IMR-90 (cell line): ENCODE measurements at regions not wholly inside any gene's neighbourhood (a gene's known extent, or its start where the extent isn't known, plus 50 kb on each side); places are given as distances from the start of the nearest gene placed in this dataset.

ENCODE experiments used
- ATAC-seq: fragments of 200-7000 bp; cut with Tn5 transposase; 2 replicates; pipeline ENCODE4 v1.9.1; 2020; ENCODE audit warnings: low read depth, mild to moderate bottlenecking, moderate library complexity
- BruUV-seq: library from RNA; stranded (reverse); fragments of 400-500 nt; replicated peaks from 2 replicates; lab custom pipeline; 2021; lab: Mats Ljungman, UMichigan
- CTCF ChIA-PET: fragments of 300-600 bp; formaldehyde crosslinking; extraction: SDS; loops from one replicate; lab custom pipeline; 2021; ENCODE audit warnings: antibody characterized with exemption; lab: Yijun Ruan, JAX
- POLR2A ChIA-PET: fragments of 300-600 bp; sonication (Branson Sonifier 250); formaldehyde crosslinking; loops from one replicate; lab custom pipeline; 2022; ENCODE audit warnings: antibody characterized with exemption; ENCODE audit not compliant: unreplicated experiment; lab: Charles Lee
- DNase-seq: peaks from one replicate; pipeline ENCODE4 v3.0.0; 2013
- H2AFZ ChIP-seq: replicated peaks from 2 replicates; pipeline ENCODE3; 2013; ENCODE audit warnings: low read length, mild to moderate bottlenecking; ENCODE audit not compliant: poor library complexity
- H2AK5ac ChIP-seq: 2 replicates; pipeline ENCODE4 v1.6.1; 2013; ENCODE audit warnings: low read depth, low read length, inconsistent platforms
- H2AK9ac ChIP-seq: replicated peaks from 2 replicates; pipeline ENCODE3; 2013; ENCODE audit warnings: mild to moderate bottlenecking, low read depth, low read length, moderate library complexity; ENCODE audit not compliant: poor library complexity
- H2BK120ac ChIP-seq: 2 replicates; pipeline ENCODE4 v1.6.1; 2013; ENCODE audit warnings: low read depth, low read length, inconsistent platforms
- H2BK15ac ChIP-seq: 3 replicates; pipeline ENCODE4 v1.6.1; 2013; ENCODE audit warnings: low read depth, low read length, inconsistent platforms
- H2BK20ac ChIP-seq: 2 replicates; pipeline ENCODE4 v1.6.1; 2013; ENCODE audit warnings: low read depth, mild to moderate bottlenecking, inconsistent platforms, low read length, moderate library complexity
- H2BK5ac ChIP-seq: 2 replicates; pipeline ENCODE4 v1.6.1; 2013; ENCODE audit warnings: mild to moderate bottlenecking, low read depth, low read length, inconsistent platforms; ENCODE audit not compliant: poor library complexity, severe bottlenecking
- H3K14ac ChIP-seq: replicated peaks from 2 replicates; pipeline ENCODE4 v1.6.1; 2013; ENCODE audit warnings: low read depth, low read length, inconsistent platforms
- H3K18ac ChIP-seq: 2 replicates; pipeline ENCODE4 v1.6.1; 2013; ENCODE audit warnings: low read depth, low read length, control low read depth
- H3K23ac ChIP-seq: 2 replicates; pipeline ENCODE4 v1.6.1; 2013; ENCODE audit warnings: low read depth, low read length, inconsistent platforms
- H3K27ac ChIP-seq: 2 replicates; pipeline ENCODE4 v1.5.1; 2013; ENCODE audit warnings: mild to moderate bottlenecking, control low read depth, low read length; ENCODE audit not compliant: insufficient read depth
- H3K27me3 ChIP-seq: 2 replicates; pipeline ENCODE4 v1.6.1; 2013; ENCODE audit warnings: low read length; ENCODE audit not compliant: control insufficient read depth, insufficient read depth
- H3K36me3 ChIP-seq: 2 replicates; pipeline ENCODE4 v1.6.1; 2013; ENCODE audit warnings: low read length, mixed read lengths; ENCODE audit not compliant: control insufficient read depth, insufficient read depth
- H3K4ac ChIP-seq: 2 replicates; pipeline ENCODE4 v1.6.1; 2013; ENCODE audit warnings: low read depth, low read length, inconsistent platforms
- H3K4me1 ChIP-seq: 2 replicates; pipeline ENCODE4 v1.6.1; 2013; ENCODE audit warnings: low read length, mixed read lengths; ENCODE audit not compliant: control insufficient read depth, insufficient read depth
- H3K4me2 ChIP-seq: 2 replicates; pipeline ENCODE4 v1.6.1; 2013; ENCODE audit warnings: low read depth, mild to moderate bottlenecking, control low read depth, low read length, moderate library complexity
- H3K4me3 ChIP-seq: 2 replicates; pipeline ENCODE4 v1.5.1; 2013; ENCODE audit warnings: low read depth, mild to moderate bottlenecking, control low read depth, low read length, moderate library complexity; ENCODE audit not compliant: insufficient read depth
- H3K56ac ChIP-seq: 2 replicates; pipeline ENCODE4 v1.6.1; 2013; ENCODE audit warnings: low read length, inconsistent platforms; ENCODE audit not compliant: insufficient read depth; ENCODE audit errors: extremely low read depth
- H3K79me1 ChIP-seq, 2 experiments: 2 replicates each; pipeline ENCODE4 v1.6.1; 2013; ENCODE audit warnings: low read length in 2 of 2, inconsistent platforms in 1 of 2, low read depth in 1 of 2
- H3K9ac ChIP-seq: 2 replicates; pipeline ENCODE4 v1.6.1; 2013; ENCODE audit warnings: low read depth, low read length, control low read depth
- H3K9me1 ChIP-seq: 2 replicates; pipeline ENCODE4 v1.6.1; 2013; ENCODE audit warnings: low read length, inconsistent platforms; ENCODE audit not compliant: insufficient read depth
- H3K9me3 ChIP-seq: 2 replicates; pipeline ENCODE4 v1.6.1; 2013; ENCODE audit warnings: low read length; ENCODE audit not compliant: control insufficient read depth, insufficient read depth
- H4K20me1 ChIP-seq: 2 replicates; pipeline ENCODE4 v1.6.1; 2013; ENCODE audit warnings: low read length, inconsistent platforms; ENCODE audit not compliant: insufficient read depth
- H4K5ac ChIP-seq: 2 replicates; pipeline ENCODE4 v1.6.1; 2013; ENCODE audit warnings: mild to moderate bottlenecking, low read depth, low read length, control low read depth
- H4K8ac ChIP-seq, 2 experiments: 2 replicates each; pipeline ENCODE4 v1.6.1; 2013; ENCODE audit warnings: low read depth in 2 of 2, low read length in 2 of 2, control low read depth in 1 of 2, inconsistent platforms in 1 of 2
- H4K91ac ChIP-seq: 2 replicates; pipeline ENCODE4 v1.6.1; 2013; ENCODE audit warnings: low read depth, low read length, inconsistent platforms; ENCODE audit not compliant: insufficient read depth
- BHLHE40 ChIP-seq: fragments of 150-350 bp; IDR thresholded peaks from 2 replicates; pipeline ENCODE4 v1.6.1; 2016; ENCODE audit warnings: mild to moderate bottlenecking, low read depth, low read length
- CEBPB ChIP-seq: IDR thresholded peaks from 2 replicates; pipeline ENCODE4 v1.6.1; 2012; ENCODE audit warnings: low read depth, low read length, improper control_type of control experiment
- CHD1 ChIP-seq: IDR thresholded peaks from 2 replicates; pipeline ENCODE4 v1.6.1; 2012; ENCODE audit warnings: low read depth, low read length, improper control_type of control experiment
- ELK1 ChIP-seq: fragments of 150-350 bp; IDR thresholded peaks from 2 replicates; pipeline ENCODE4 v1.6.1; 2016; ENCODE audit warnings: low read depth, mild to moderate bottlenecking, low read length, moderate library complexity, borderline replicate concordance
- FOS ChIP-seq: fragments of 150-350 bp; IDR thresholded peaks from 2 replicates; pipeline ENCODE4 v1.6.1; 2016; ENCODE audit warnings: low read depth, low read length
- MAFK ChIP-seq: IDR thresholded peaks from 2 replicates; pipeline ENCODE4 v1.6.1; 2012; ENCODE audit warnings: low read depth, low read length, improper control_type of control experiment
- MAZ ChIP-seq: IDR thresholded peaks from 2 replicates; pipeline ENCODE4 v1.6.1; 2012; ENCODE audit warnings: low read depth, mild to moderate bottlenecking, low read length, improper control_type of control experiment, moderate library complexity, borderline replicate concordance
- MXI1 ChIP-seq: IDR thresholded peaks from 2 replicates; pipeline ENCODE4 v1.6.1; 2012; ENCODE audit warnings: low read depth, mild to moderate bottlenecking, low read length, moderate library complexity, borderline replicate concordance
- NFE2L2 ChIP-seq: fragments of 150-350 bp; IDR thresholded peaks from 2 replicates; pipeline ENCODE4 v1.6.1; 2016; ENCODE audit warnings: low read depth, mild to moderate bottlenecking, low read length
- POLR2A ChIP-seq: IDR thresholded peaks from 2 replicates; pipeline ENCODE4 v1.6.1; 2012; ENCODE audit warnings: mild to moderate bottlenecking, low read depth, low read length
- RAD21 ChIP-seq: IDR thresholded peaks from 2 replicates; pipeline ENCODE4 v1.6.1; 2012; ENCODE audit warnings: low read length, improper control_type of control experiment
- RCOR1 ChIP-seq: IDR thresholded peaks from 2 replicates; pipeline ENCODE4 v1.6.1; 2012; ENCODE audit warnings: mild to moderate bottlenecking, low read length, improper control_type of control experiment; ENCODE audit not compliant: insufficient replicate concordance
- RFX5 ChIP-seq: IDR thresholded peaks from 2 replicates; pipeline ENCODE4 v1.8.0; 2012; ENCODE audit warnings: low read depth, mild to moderate bottlenecking, low read length, moderate library complexity
- SMC3 ChIP-seq: fragments of 150-350 bp; IDR thresholded peaks from 2 replicates; pipeline ENCODE4 v1.6.1; 2016; ENCODE audit warnings: low read depth, mild to moderate bottlenecking, antibody characterized with exemption, low read length, moderate library complexity
- USF2 ChIP-seq: fragments of 150-350 bp; IDR thresholded peaks from 2 replicates; pipeline ENCODE4 v1.6.1; 2017; ENCODE audit warnings: mild to moderate bottlenecking, antibody characterized with exemption, low read length, low read depth
- WGBS, 2 experiments: methylation state at CpG; one replicate each; pipeline versions ENCODE4 v1.1.5 to v1.1.7; 2013; ENCODE audit warnings: missing lambda C conversion rate in 2 of 2; ENCODE audit not compliant: insufficient read length in 1 of 2; ENCODE audit errors: extremely low coverage in 2 of 2; 5-methylcytosine and 5-hydroxymethylcytosine counted together
- dilution Hi-C: fragments of 300-500 bp; cut with HindIII; formaldehyde crosslinking; loops from one replicate; pipeline ENCODE4 v1.14.3; 2018; ENCODE audit warnings: low sequenced_read_pairs; ENCODE audit not compliant: unreplicated experiment
- in situ Hi-C: fragments of 300-500 bp; cut with MboI; formaldehyde crosslinking; loops from 3 replicates; pipeline ENCODE4 v1.14.3; 2019; ENCODE audit warnings: low sequenced_read_pairs, inconsistent platforms, mixed read lengths
- intact Hi-C: fragments of 100-400 bp; cut with micrococcal nuclease; formaldehyde crosslinking; loops from 2 replicates; pipeline ENCODE4 v1.10.0; 2022
- TF ChIP-seq, protein P1 (sequence below): conservative IDR thresholded peaks from 2 replicates; pipeline ENCODE4 v1.5.1; 2012; ENCODE audit warnings: mild to moderate bottlenecking, low read depth, low read length, improper control_type of control experiment

- Histone ChIP-seq H2AK5ac (no peak overlapping the region), H3K36me3 (no peaks in the 10 kb centered on the region), H2BK20ac (no peak overlapping the region), H2BK15ac (no peak overlapping the region), H3K9ac (no peak overlapping the region), H2BK120ac (no peak overlapping the region), H3K9me1 (no peaks in the 10 kb centered on the region), H2AK9ac (no peak overlapping the region), H4K20me1 (no peaks in the 10 kb centered on the region), H3K56ac (no peak overlapping the region), H4K8ac (no peak overlapping the region), H2AFZ (no peak overlapping the region), H3K4me2 (no peak overlapping the region), H3K27me3 (peaks cover 13% of the 10 kb centered on the region), H3K4me3 (no peak overlapping the region), H2BK5ac (no peak overlapping the region), H3K18ac (no peak overlapping the region), H3K14ac (no peak overlapping the region), H3K4me1 (no peaks in the 10 kb centered on the region), H3K23ac (no peak overlapping the region), H3K79me1 (no peaks in the 10 kb centered on the region), H3K27ac (no peak overlapping the region), H4K5ac (no peak overlapping the region), H4K91ac (no peak overlapping the region), H3K9me3 (no peaks in the 10 kb centered on the region), H3K4ac (no peak overlapping the region)
- in situ Hi-C loops: no loop called here
- ATAC-seq (no peak), DNase-seq (no peak)
- dilution Hi-C loops: no loop called here
- BruUV-seq: no TSS peak
- intact Hi-C loops: no loop called here
- WGBS, 2 experiments: no CpG with 5 or more reads among the region's 2 CpGs
- CTCF ChIA-PET: no interaction called here
- TF ChIP-seq MAFK (no peak), POLR2A (no peak), FOS (no peak), MAZ (no peak), CHD1 (no peak), USF2 (no peak), RAD21 (no peak), BHLHE40 (no peak), MXI1 (no peak), CEBPB (no peak), RFX5 (no peak), RCOR1 (no peak), NFE2L2 (no peak), ELK1 (no peak), SMC3 (no peak)
- TF ChIP-seq, protein P1, sequence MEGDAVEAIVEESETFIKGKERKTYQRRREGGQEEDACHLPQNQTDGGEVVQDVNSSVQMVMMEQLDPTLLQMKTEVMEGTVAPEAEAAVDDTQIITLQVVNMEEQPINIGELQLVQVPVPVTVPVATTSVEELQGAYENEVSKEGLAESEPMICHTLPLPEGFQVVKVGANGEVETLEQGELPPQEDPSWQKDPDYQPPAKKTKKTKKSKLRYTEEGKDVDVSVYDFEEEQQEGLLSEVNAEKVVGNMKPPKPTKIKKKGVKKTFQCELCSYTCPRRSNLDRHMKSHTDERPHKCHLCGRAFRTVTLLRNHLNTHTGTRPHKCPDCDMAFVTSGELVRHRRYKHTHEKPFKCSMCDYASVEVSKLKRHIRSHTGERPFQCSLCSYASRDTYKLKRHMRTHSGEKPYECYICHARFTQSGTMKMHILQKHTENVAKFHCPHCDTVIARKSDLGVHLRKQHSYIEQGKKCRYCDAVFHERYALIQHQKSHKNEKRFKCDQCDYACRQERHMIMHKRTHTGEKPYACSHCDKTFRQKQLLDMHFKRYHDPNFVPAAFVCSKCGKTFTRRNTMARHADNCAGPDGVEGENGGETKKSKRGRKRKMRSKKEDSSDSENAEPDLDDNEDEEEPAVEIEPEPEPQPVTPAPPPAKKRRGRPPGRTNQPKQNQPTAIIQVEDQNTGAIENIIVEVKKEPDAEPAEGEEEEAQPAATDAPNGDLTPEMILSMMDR: no peak
- POLR2A ChIA-PET: no interaction called here
Measured at GRCh38 chr13:108104736-108105135, 110.6 kb downstream of the LIG4 start.
